ENCODE measurements at regions not wholly inside any gene's neighbourhood (a gene's known extent, or its start where the extent isn't known, plus 50 kb on each side); places are given as distances from the start of the nearest gene placed in this dataset.

- Histone ChIP-seq H3K27ac (no peak overlapping the region), H3K9me3 (no peaks in the 10 kb centered on the region), H3K4me1 (no peaks in the 10 kb centered on the region), H3K27me3 (no peaks in the 10 kb centered on the region), H3K4me3 (no peak overlapping the region), H3K36me3 (no peaks in the 10 kb centered on the region)
- intact Hi-C loops (cut with DNase I), result no loop called here
- TF ChIP-seq POLR2AphosphoS5 (IDR thresholded peaks at IDR 0.05; ENCODE audit: insufficient read depth in 1 of 2, low read depth in 1 of 2) (no peak), POLR2A (IDR thresholded peaks at IDR 0.05) (no peak), CTCF (IDR thresholded peaks at IDR 0.05) (no peak)
- no peak for DNase-seq (ENCODE audit: extremely low spot score in 2 of 2)
These were observed 271.0 kb upstream of the CDH20 start for GRCh38 chr18:61062258-61062657.

GRCh38 chr18:61064911-61065310 is 268.3 kb upstream of the CDH20 start:
- Histone ChIP-seq H3K27ac (no peak overlapping the region), H3K27me3 (no peaks in the 10 kb centered on the region), H3K4me1 (no peaks in the 10 kb centered on the region), H3K9me3 (no peaks in the 10 kb centered on the region), H3K36me3 (no peaks in the 10 kb centered on the region), H3K4me3 (no peak overlapping the region)
- intact Hi-C loops (cut with DNase I), result no loop called here
- no peak for DNase-seq (ENCODE audit: extremely low spot score in 2 of 2)
- TF ChIP-seq POLR2AphosphoS5 (IDR thresholded peaks at IDR 0.05; ENCODE audit: insufficient read depth in 1 of 2, low read depth in 1 of 2), result no peak
- TF ChIP-seq POLR2A (IDR thresholded peaks at IDR 0.05), result no peak

GRCh38 chr18:61076986-61077385 is 256.2 kb upstream of the CDH20 start:
- TF ChIP-seq POLR2A (IDR thresholded peaks at IDR 0.05) (no peak), CTCF (IDR thresholded peaks at IDR 0.05) (no peak), POLR2AphosphoS5 (IDR thresholded peaks at IDR 0.05; ENCODE audit: insufficient read depth in 1 of 2, low read depth in 1 of 2) (no peak)

GRCh38 chr18:61079714-61080113 is 253.5 kb upstream of the CDH20 start:
- Histone ChIP-seq H3K4me3 (no peak overlapping the region), H3K4me1 (no peaks in the 10 kb centered on the region), H3K27me3 (no peaks in the 10 kb centered on the region), H3K36me3 (no peaks in the 10 kb centered on the region), H3K9me3 (no peaks in the 10 kb centered on the region), H3K27ac (no peak overlapping the region)
- no peak for DNase-seq (ENCODE audit: extremely low spot score in 2 of 2)
- TF ChIP-seq CTCF (IDR thresholded peaks at IDR 0.05) (no peak), POLR2A (IDR thresholded peaks at IDR 0.05) (no peak), POLR2AphosphoS5 (IDR thresholded peaks at IDR 0.05; ENCODE audit: insufficient read depth in 1 of 2, low read depth in 1 of 2) (no peak)
- intact Hi-C loops (cut with DNase I), result no loop called here

More at GRCh38 chr18:61076986-61077385, 256.2 kb upstream of the CDH20 start:
- no peak for DNase-seq (ENCODE audit: extremely low spot score in 2 of 2)
- intact Hi-C loops (cut with DNase I), result no loop called here
- Histone ChIP-seq H3K4me1 (no peaks in the 10 kb centered on the region), H3K27ac (no peak overlapping the region), H3K27me3 (no peaks in the 10 kb centered on the region), H3K36me3 (no peaks in the 10 kb centered on the region), H3K9me3 (no peaks in the 10 kb centered on the region), H3K4me3 (no peak overlapping the region)

GRCh38 chr18:61080954-61081528 is 252.2 kb upstream of the CDH20 start:
- Histone ChIP-seq H3K4me3 (no peak overlapping the region), H3K27ac (no peak overlapping the region), H3K27me3 (no peaks in the 10 kb centered on the region), H3K36me3 (no peaks in the 10 kb centered on the region), H3K4me1 (no peaks in the 10 kb centered on the region), H3K9me3 (no peaks in the 10 kb centered on the region)
- intact Hi-C loops (cut with DNase I), result no loop called here
- DNase-seq (ENCODE audit: extremely low spot score in 2 of 2), result no peak
- TF ChIP-seq CTCF (IDR thresholded peaks at IDR 0.05) (no peak), POLR2A (IDR thresholded peaks at IDR 0.05) (no peak), POLR2AphosphoS5 (IDR thresholded peaks at IDR 0.05; ENCODE audit: insufficient read depth in 1 of 2, low read depth in 1 of 2) (no peak)
